ENCODE measurements at regions not wholly inside any gene's neighbourhood (a gene's known extent, or its start where the extent isn't known, plus 50 kb on each side); places are given as distances from the start of the nearest gene placed in this dataset.

DNA sequence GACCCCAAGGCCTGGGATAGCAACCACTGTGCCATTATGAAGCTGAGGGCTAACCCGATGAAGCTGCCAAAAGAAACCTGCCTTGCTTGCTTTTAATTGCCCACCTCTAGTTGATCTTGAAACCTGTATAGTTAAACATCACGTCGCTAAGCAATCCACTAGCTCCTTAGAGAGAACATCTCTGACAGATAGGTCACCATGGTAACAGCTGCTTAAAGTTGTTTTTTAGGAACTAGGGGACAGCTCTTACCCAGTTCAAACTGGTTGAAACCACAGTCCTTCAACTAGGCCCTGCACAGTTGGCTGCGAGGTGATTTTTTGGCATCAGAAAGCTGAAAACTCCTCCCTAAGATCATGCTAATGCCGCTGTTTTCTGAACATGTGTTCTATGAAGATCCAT, 135.7 kb downstream of the EBLN2 start:
- TF ChIP-seq, protein P1, sequence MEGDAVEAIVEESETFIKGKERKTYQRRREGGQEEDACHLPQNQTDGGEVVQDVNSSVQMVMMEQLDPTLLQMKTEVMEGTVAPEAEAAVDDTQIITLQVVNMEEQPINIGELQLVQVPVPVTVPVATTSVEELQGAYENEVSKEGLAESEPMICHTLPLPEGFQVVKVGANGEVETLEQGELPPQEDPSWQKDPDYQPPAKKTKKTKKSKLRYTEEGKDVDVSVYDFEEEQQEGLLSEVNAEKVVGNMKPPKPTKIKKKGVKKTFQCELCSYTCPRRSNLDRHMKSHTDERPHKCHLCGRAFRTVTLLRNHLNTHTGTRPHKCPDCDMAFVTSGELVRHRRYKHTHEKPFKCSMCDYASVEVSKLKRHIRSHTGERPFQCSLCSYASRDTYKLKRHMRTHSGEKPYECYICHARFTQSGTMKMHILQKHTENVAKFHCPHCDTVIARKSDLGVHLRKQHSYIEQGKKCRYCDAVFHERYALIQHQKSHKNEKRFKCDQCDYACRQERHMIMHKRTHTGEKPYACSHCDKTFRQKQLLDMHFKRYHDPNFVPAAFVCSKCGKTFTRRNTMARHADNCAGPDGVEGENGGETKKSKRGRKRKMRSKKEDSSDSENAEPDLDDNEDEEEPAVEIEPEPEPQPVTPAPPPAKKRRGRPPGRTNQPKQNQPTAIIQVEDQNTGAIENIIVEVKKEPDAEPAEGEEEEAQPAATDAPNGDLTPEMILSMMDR (IDR thresholded peaks at IDR 0.05; ENCODE audit: low read depth, low read length), result no peak
- H3K4me3 ChIP-seq (ENCODE audit: low read depth, low read length), result no peak overlapping the region
- ChIA-PET CTCF (no interaction called here), POLR2A (no interaction called here)
- H3K27me3 ChIP-seq (ENCODE audit: control insufficient read depth, insufficient read depth, low read length), result no peaks in the 10 kb centered on the region
- DNase-seq (ENCODE audit: low read depth, low spot score), result no peak
- H3K9me3 ChIP-seq (ENCODE audit: control insufficient read depth, insufficient read depth, low read length), result no peaks in the 10 kb centered on the region
- H3K27ac ChIP-seq (ENCODE audit: low read depth, low read length), result no peak overlapping the region

DNA sequence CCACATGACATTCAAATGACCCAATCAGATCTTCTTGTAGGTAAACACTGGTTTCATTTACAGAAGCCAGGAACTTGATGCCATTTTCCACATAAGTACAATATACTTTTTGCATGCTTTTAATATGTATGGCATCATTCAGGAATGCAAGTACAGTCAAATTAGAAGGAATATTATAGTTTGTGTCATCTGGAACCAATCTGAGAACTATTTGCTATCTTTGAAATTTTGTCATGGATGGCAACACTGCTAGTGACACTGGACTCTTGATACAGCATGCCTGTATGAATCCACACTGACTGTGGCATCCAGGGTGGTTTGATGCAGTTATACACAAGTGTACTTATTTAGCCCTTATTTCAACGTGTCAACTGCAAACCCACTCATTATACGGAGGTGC, 141.6 kb downstream of the EBLN2 start:
- ChIA-PET POLR2A (no interaction called here), CTCF (no interaction called here)
- Histone ChIP-seq H3K27ac (ENCODE audit: low read depth, low read length) (no peak overlapping the region), H3K27me3 (ENCODE audit: control insufficient read depth, insufficient read depth, low read length) (no peaks in the 10 kb centered on the region), H3K4me3 (ENCODE audit: low read depth, low read length) (no peak overlapping the region), H3K9me3 (ENCODE audit: control insufficient read depth, insufficient read depth, low read length) (no peaks in the 10 kb centered on the region)
- DNase-seq (ENCODE audit: low read depth, low spot score), result no peak
- TF ChIP-seq, protein P1 (IDR thresholded peaks at IDR 0.05; ENCODE audit: low read depth, low read length), result no peak

DNA sequence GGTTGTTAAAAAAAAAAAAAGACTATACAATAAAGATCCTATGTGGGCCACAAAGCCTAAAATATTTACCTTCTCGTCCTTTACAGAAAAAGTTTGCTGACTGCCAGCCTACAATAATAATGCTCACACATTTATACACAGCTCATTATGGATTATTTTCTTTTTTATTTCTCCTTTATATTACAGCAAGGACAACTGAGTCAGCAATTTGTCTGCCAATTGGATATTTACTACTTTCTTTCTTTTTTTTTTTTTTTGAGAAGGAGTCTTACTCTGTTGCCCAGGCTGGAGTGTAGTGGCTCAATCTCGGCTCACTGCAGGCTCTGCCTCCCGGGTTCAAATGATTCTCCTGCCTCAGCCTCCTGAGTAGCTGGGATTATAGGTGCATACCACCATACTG, 142.2 kb downstream of the EBLN2 start:
- Histone ChIP-seq H3K27ac (ENCODE audit: low read depth, low read length) (no peak overlapping the region), H3K4me3 (ENCODE audit: low read depth, low read length) (no peak overlapping the region), H3K9me3 (ENCODE audit: control insufficient read depth, insufficient read depth, low read length) (no peaks in the 10 kb centered on the region), H3K27me3 (ENCODE audit: control insufficient read depth, insufficient read depth, low read length) (no peaks in the 10 kb centered on the region)
- ChIA-PET POLR2A (no interaction called here), CTCF (no interaction called here)
- TF ChIP-seq, protein P1 (IDR thresholded peaks at IDR 0.05; ENCODE audit: low read depth, low read length), result no peak
- no peak for DNase-seq (ENCODE audit: low read depth, low spot score)

DNA sequence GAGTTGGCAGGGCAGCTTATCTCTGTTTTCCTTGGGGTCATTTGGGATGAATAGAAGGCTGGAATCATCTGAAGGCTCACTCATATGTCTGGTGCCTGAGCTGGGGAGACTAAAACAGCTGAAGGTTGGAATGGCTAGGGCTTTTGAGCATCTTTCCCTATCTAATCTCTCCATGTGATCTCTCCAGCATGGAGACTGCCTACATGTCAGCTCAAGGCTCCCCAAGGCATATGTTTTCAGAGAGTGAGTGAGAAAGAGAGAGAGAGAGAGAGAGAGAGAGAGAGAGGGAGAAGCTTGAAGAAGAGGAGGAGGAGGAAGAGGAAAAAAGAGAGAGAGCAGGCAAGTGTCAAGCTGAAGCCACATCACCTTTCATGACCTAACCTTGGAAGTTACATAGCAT, 143.4 kb downstream of the EBLN2 start:
- Histone ChIP-seq H3K9me3 (ENCODE audit: control insufficient read depth, insufficient read depth, low read length) (no peaks in the 10 kb centered on the region), H3K4me3 (ENCODE audit: low read depth, low read length) (no peak overlapping the region), H3K27ac (ENCODE audit: low read depth, low read length) (no peak overlapping the region), H3K27me3 (ENCODE audit: control insufficient read depth, insufficient read depth, low read length) (no peaks in the 10 kb centered on the region)
- ChIA-PET CTCF (no interaction called here), POLR2A (no interaction called here)
- no peak for DNase-seq (ENCODE audit: low read depth, low spot score)
- TF ChIP-seq, protein P1 (IDR thresholded peaks at IDR 0.05; ENCODE audit: low read depth, low read length), result no peak

DNA sequence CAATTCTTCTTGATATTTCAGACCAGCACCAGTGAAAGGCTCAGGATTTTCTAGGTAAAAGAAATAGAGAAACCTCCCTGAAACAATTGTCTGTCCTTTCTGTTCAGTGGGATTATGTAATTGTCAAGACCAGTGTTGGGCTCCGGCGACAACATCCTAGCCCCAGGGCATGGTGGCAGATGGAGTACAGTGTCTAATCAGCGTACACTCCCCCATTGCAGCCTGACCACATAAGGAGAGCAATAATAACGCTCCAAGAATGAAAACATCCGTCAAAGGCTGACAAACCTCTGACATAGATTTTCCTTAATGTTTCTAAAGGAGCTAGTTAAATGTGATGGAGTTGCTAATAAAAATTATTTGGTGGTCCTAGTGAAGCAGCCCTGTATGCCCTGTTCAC, 144.6 kb downstream of the EBLN2 start:
- POLR2A ChIA-PET, result no interaction called here
- Histone ChIP-seq H3K4me3 (ENCODE audit: low read depth, low read length) (no peak overlapping the region), H3K27ac (ENCODE audit: low read depth, low read length) (no peak overlapping the region), H3K27me3 (ENCODE audit: control insufficient read depth, insufficient read depth, low read length) (no peaks in the 10 kb centered on the region), H3K9me3 (ENCODE audit: control insufficient read depth, insufficient read depth, low read length) (no peaks in the 10 kb centered on the region)
- DNase-seq (ENCODE audit: low read depth, low spot score), result no peak
- CTCF ChIA-PET, result no interaction called here
- TF ChIP-seq, protein P1 (IDR thresholded peaks at IDR 0.05; ENCODE audit: low read depth, low read length), result no peak
